Thyroid gland (tissue), 4 donors: ENCODE measurements at regions not wholly inside any gene's neighbourhood (a gene's known extent, or its start where the extent isn't known, plus 50 kb on each side); places are given as distances from the start of the nearest gene placed in this dataset.

Experiments
- CTCF ChIP-seq, 6 experiments: fragments of 200-600 bp in 3 of 6; fragments of 450-650 bp in 3 of 6; sonication (generic) in 3 of 6; IDR thresholded peaks; one replicate each; pipeline ENCODE4 v1.5.1; 2016 to 2019; ENCODE audit warnings: antibody characterized with exemption in 6 of 6, mild to moderate bottlenecking in 2 of 6, inconsistent platforms in 1 of 6, moderate library complexity in 1 of 6
- POLR2A ChIP-seq, 2 donors: fragments of 450-650 bp; IDR thresholded peaks; one replicate each; pipeline ENCODE4 v1.6.1; 2017; ENCODE audit warnings: antibody characterized with exemption in 2 of 2, mild to moderate bottlenecking in 2 of 2, moderate library complexity in 1 of 2

GRCh38 chrX:3518870-3519269 is 172.4 kb upstream of the MXRA5 start:
- TF ChIP-seq POLR2A (IDR thresholded peaks at IDR 0.05): no peak
- no peak for TF ChIP-seq CTCF (IDR thresholded peaks at IDR 0.05)
